ENCODE measurements at regions not wholly inside any gene's neighbourhood (a gene's known extent, or its start where the extent isn't known, plus 50 kb on each side); places are given as distances from the start of the nearest gene placed in this dataset.
"Not testable (repeated sequence)": the region's sequence is repeated elsewhere in the genome, so short reads cannot be mapped to it uniquely, and the experiment has no call there.

GRCh38 chr9:80496901-80497556 is 925.3 kb downstream of the TLE4 start:
- Mint-ChIP-seq H3K4me3 (no peak overlapping the region), H3K9me3 (no peaks in the 10 kb centered on the region), H3K27ac (no peak overlapping the region)

GRCh38 chr9:80493258-80493657 is 921.5 kb downstream of the TLE4 start:
- Mint-ChIP-seq H3K9me3 (no peaks in the 10 kb centered on the region), H3K4me3 (no peak overlapping the region), H3K27ac (no peak overlapping the region), H3K36me3 (peaks cover 28% of the 10 kb centered on the region), H3K4me1 (no peaks in the 10 kb centered on the region), H3K27me3 (no peaks in the 10 kb centered on the region)
- no peak for ATAC-seq

More at GRCh38 chr9:80496901-80497556, 925.3 kb downstream of the TLE4 start:
- Mint-ChIP-seq H3K27me3 (no peaks in the 10 kb centered on the region), H3K36me3 (peaks cover 28% of the 10 kb centered on the region), H3K4me1 (no peaks in the 10 kb centered on the region)
- ATAC-seq = no peak

- Mint-ChIP-seq H3K27ac (no peak overlapping the region), H3K9me3 (no peaks in the 10 kb centered on the region), H3K4me3 (no peak overlapping the region), H3K27me3 (no peaks in the 10 kb centered on the region), H3K4me1 (no peaks in the 10 kb centered on the region), H3K36me3 (peaks cover 22% of the 10 kb centered on the region)
- no peak for ATAC-seq
These were observed 920.5 kb downstream of the TLE4 start for GRCh38 chr9:80492221-80492620.

- Mint-ChIP-seq H3K27me3 (no peaks in the 10 kb centered on the region), H3K36me3 (peaks cover 14% of the 10 kb centered on the region), H3K4me3 (no peak overlapping the region), H3K27ac (no peak overlapping the region), H3K9me3 (no peaks in the 10 kb centered on the region), H3K4me1 (no peaks in the 10 kb centered on the region)
- no peak for ATAC-seq
These were observed 919.4 kb downstream of the TLE4 start for GRCh38 chr9:80491086-80491696.

- no peaks in the 10 kb centered on the region for H3K9me3 Mint-ChIP-seq
- H3K4me3 Mint-ChIP-seq = no peak overlapping the region
- no peaks in the 10 kb centered on the region for H3K4me1 Mint-ChIP-seq
- H3K27ac Mint-ChIP-seq = no peak overlapping the region
- ATAC-seq = no peak
- no peaks in the 10 kb centered on the region for H3K27me3 Mint-ChIP-seq
- no peaks in the 10 kb centered on the region for H3K36me3 Mint-ChIP-seq
These were observed 917.6 kb downstream of the TLE4 start for GRCh38 chr9:80489329-80489728.

- Mint-ChIP-seq H3K4me1 (no peaks in the 10 kb centered on the region), H3K27me3 (no peaks in the 10 kb centered on the region), H3K9me3 (peaks cover 8% of the 10 kb centered on the region), H3K27ac (no peak overlapping the region), H3K36me3 (peaks cover 17% of the 10 kb centered on the region), H3K4me3 (no peak overlapping the region)
- ATAC-seq = no peak
These were observed 913.9 kb downstream of the TLE4 start for GRCh38 chr9:80485420-80486250.

GRCh38 chr9:80482251-80482650 is 910.5 kb downstream of the TLE4 start:
- ATAC-seq, H3K27ac Mint-ChIP-seq, H3K4me3 Mint-ChIP-seq, H3K27me3 Mint-ChIP-seq, H3K4me1 Mint-ChIP-seq: not testable (repeated sequence)
- Mint-ChIP-seq H3K36me3 (peaks cover 36% of the 10 kb centered on the region), H3K9me3 (peaks cover 19% of the 10 kb centered on the region)

- Mint-ChIP-seq H3K9me3 (peaks cover 17% of the 10 kb centered on the region), H3K4me1 (peaks cover 7% of the 10 kb centered on the region), H3K36me3 (peaks cover 15% of the 10 kb centered on the region), H3K27ac (no peak overlapping the region), H3K4me3 (no peak overlapping the region), H3K27me3 (no peaks in the 10 kb centered on the region)
- no peak for ATAC-seq
These were observed 895.9 kb downstream of the TLE4 start for GRCh38 chr9:80467632-80468031.

- H3K4me3 Mint-ChIP-seq = no peak overlapping the region
These were observed 893.8 kb downstream of the TLE4 start for GRCh38 chr9:80465556-80465955.

GRCh38 chr9:80449513-80449912 is 877.7 kb downstream of the TLE4 start:
- ATAC-seq = no peak
- H3K27ac Mint-ChIP-seq = no peak overlapping the region
- no peaks in the 10 kb centered on the region for H3K27me3 Mint-ChIP-seq
- no peak overlapping the region for H3K4me3 Mint-ChIP-seq
- peaks cover 22% of the 10 kb centered on the region for H3K9me3 Mint-ChIP-seq
- no peaks in the 10 kb centered on the region for H3K4me1 Mint-ChIP-seq
- H3K36me3 Mint-ChIP-seq = peaks cover 63% of the 10 kb centered on the region

More at GRCh38 chr9:80465556-80465955, 893.8 kb downstream of the TLE4 start:
- H3K36me3 Mint-ChIP-seq = peaks cover 21% of the 10 kb centered on the region
- H3K27ac Mint-ChIP-seq = no peak overlapping the region
- no peak for ATAC-seq
- H3K4me1 Mint-ChIP-seq = no peaks in the 10 kb centered on the region
- no peaks in the 10 kb centered on the region for H3K27me3 Mint-ChIP-seq
- H3K9me3 Mint-ChIP-seq = peaks cover 16% of the 10 kb centered on the region

GRCh38 chr9:80448996-80449395 is 877.2 kb downstream of the TLE4 start:
- no peaks in the 10 kb centered on the region for H3K4me1 Mint-ChIP-seq
- H3K36me3 Mint-ChIP-seq = peaks cover 58% of the 10 kb centered on the region
- H3K27ac Mint-ChIP-seq = no peak overlapping the region
- H3K27me3 Mint-ChIP-seq = no peaks in the 10 kb centered on the region
- H3K4me3 Mint-ChIP-seq = no peak overlapping the region
- H3K9me3 Mint-ChIP-seq = peaks cover 20% of the 10 kb centered on the region
- no peak for ATAC-seq

- H3K27ac Mint-ChIP-seq = no peak overlapping the region
- ATAC-seq = no peak
- peaks cover 53% of the 10 kb centered on the region for H3K36me3 Mint-ChIP-seq
- H3K4me1 Mint-ChIP-seq = no peaks in the 10 kb centered on the region
- H3K27me3 Mint-ChIP-seq = no peaks in the 10 kb centered on the region
- peaks cover 16% of the 10 kb centered on the region for H3K9me3 Mint-ChIP-seq
- no peak overlapping the region for H3K4me3 Mint-ChIP-seq
These were observed 876.1 kb downstream of the TLE4 start for GRCh38 chr9:80447876-80448275.

- H3K9me3 Mint-ChIP-seq = no peaks in the 10 kb centered on the region
- no peak for ATAC-seq
- no peaks in the 10 kb centered on the region for H3K4me1 Mint-ChIP-seq
- peaks cover 12% of the 10 kb centered on the region for H3K36me3 Mint-ChIP-seq
- no peaks in the 10 kb centered on the region for H3K27me3 Mint-ChIP-seq
- H3K4me3 Mint-ChIP-seq = no peak overlapping the region
- H3K27ac Mint-ChIP-seq = no peak overlapping the region
These were observed 869.0 kb downstream of the TLE4 start for GRCh38 chr9:80440724-80441123.

- Mint-ChIP-seq H3K36me3 (peaks cover 2% of the 10 kb centered on the region), H3K27ac (no peak overlapping the region), H3K27me3 (no peaks in the 10 kb centered on the region), H3K4me3 (no peak overlapping the region), H3K9me3 (no peaks in the 10 kb centered on the region), H3K4me1 (no peaks in the 10 kb centered on the region)
- no peak for ATAC-seq
These were observed 866.1 kb downstream of the TLE4 start for GRCh38 chr9:80437825-80438224.

GRCh38 chr9:80437091-80437640 is 865.4 kb downstream of the TLE4 start:
- Mint-ChIP-seq H3K27me3 (no peaks in the 10 kb centered on the region), H3K36me3 (peaks cover 6% of the 10 kb centered on the region), H3K27ac (no peak overlapping the region), H3K9me3 (no peaks in the 10 kb centered on the region), H3K4me3 (no peak overlapping the region), H3K4me1 (no peaks in the 10 kb centered on the region)
- no peak for ATAC-seq
